Astrocyte (in vitro differentiated cells and primary cell): ENCODE measurements at regions not wholly inside any gene's neighbourhood (a gene's known extent, or its start where the extent isn't known, plus 50 kb on each side); places are given as distances from the start of the nearest gene placed in this dataset.
"Not testable (repeated sequence)": the region's sequence is repeated elsewhere in the genome, so short reads cannot be mapped to it uniquely, and the experiment has no call there.

Experiments used
- DNase-seq: peaks from one replicate; pipeline ENCODE4 v3.0.0-alpha.2; 2010; ENCODE audit warnings: low read depth
- FAIRE-seq: peaks from 2 replicates; lab custom pipeline; 2011; peaks lifted over from hg19 to GRCh38; lab: Jason Lieb, UNC
- H2AFZ ChIP-seq: 2 replicates; pipeline ENCODE4 v1.6.0; 2012; ENCODE audit warnings: low read depth, low read length, inconsistent platforms
- H3K27ac ChIP-seq: 2 replicates; pipeline ENCODE4 v1.5.1; 2011; ENCODE audit warnings: low read depth, low read length, inconsistent platforms
- H3K27me3 ChIP-seq: 2 replicates; pipeline ENCODE4 v1.6.0; 2011; ENCODE audit warnings: low read length, inconsistent platforms; ENCODE audit not compliant: insufficient read depth
- H3K36me3 ChIP-seq: 2 replicates; pipeline ENCODE4 v1.5.1; 2011; ENCODE audit warnings: low read length, inconsistent platforms; ENCODE audit not compliant: insufficient read depth
- H3K4me1 ChIP-seq: 2 replicates; pipeline ENCODE4 v1.5.1; 2011; ENCODE audit warnings: low read length, inconsistent platforms; ENCODE audit not compliant: insufficient read depth
- H3K4me2 ChIP-seq: 2 replicates; pipeline ENCODE4 v1.6.0; 2012; ENCODE audit warnings: low read length, inconsistent platforms
- H3K4me3 ChIP-seq: 2 replicates; pipeline ENCODE4 v1.5.1; 2011; ENCODE audit warnings: low read depth, mild to moderate bottlenecking, low read length, inconsistent platforms; ENCODE audit not compliant: insufficient read depth
- H3K79me2 ChIP-seq: 2 replicates; pipeline ENCODE4 v1.6.0; 2012; ENCODE audit warnings: mild to moderate bottlenecking, low read length, inconsistent platforms; ENCODE audit not compliant: insufficient read depth
- H3K9ac ChIP-seq: 2 replicates; pipeline ENCODE4 v1.6.0; 2012; ENCODE audit warnings: mild to moderate bottlenecking, low read length, inconsistent platforms
- H3K9me3 ChIP-seq: 2 replicates; pipeline ENCODE4 v1.5.1; 2012; ENCODE audit warnings: low read depth, mild to moderate bottlenecking, low read length, inconsistent platforms; ENCODE audit not compliant: insufficient read depth
- H4K20me1 ChIP-seq: 2 replicates; pipeline ENCODE4 v1.6.0; 2012; ENCODE audit warnings: low read length, inconsistent platforms; ENCODE audit not compliant: insufficient read depth
- H3K27ac Mint-ChIP-seq: one replicate; pipeline ENCODE4 v1.8.0; 2021; ENCODE audit warnings: mild to moderate bottlenecking, mixed read lengths; ENCODE audit not compliant: unreplicated experiment
- H3K27me3 Mint-ChIP-seq: one replicate; pipeline ENCODE4 v1.8.0; 2021; ENCODE audit warnings: low read depth, mixed read lengths; ENCODE audit not compliant: unreplicated experiment
- H3K36me3 Mint-ChIP-seq: one replicate; pipeline ENCODE4 v1.8.0; 2021; ENCODE audit warnings: low read depth, mixed read lengths; ENCODE audit not compliant: unreplicated experiment
- H3K4me1 Mint-ChIP-seq: one replicate; pipeline ENCODE4 v1.8.0; 2021; ENCODE audit warnings: low read depth, mixed read lengths; ENCODE audit not compliant: unreplicated experiment
- H3K4me3 Mint-ChIP-seq: one replicate; pipeline ENCODE4 v1.8.0; 2021; ENCODE audit warnings: mild to moderate bottlenecking, moderate library complexity, mixed read lengths; ENCODE audit not compliant: unreplicated experiment
- H3K9me3 Mint-ChIP-seq: one replicate; pipeline ENCODE4 v1.8.0; 2021; ENCODE audit warnings: mild to moderate bottlenecking, mixed read lengths; ENCODE audit not compliant: unreplicated experiment
- CTCF ChIP-seq: IDR thresholded peaks from 2 replicates; pipeline ENCODE4 v1.5.1; 2011; ENCODE audit warnings: low read depth, mild to moderate bottlenecking, inconsistent platforms, low read length, moderate library complexity; ENCODE audit not compliant: insufficient read depth
- EZH2 ChIP-seq: IDR thresholded peaks from 2 replicates; pipeline ENCODE4 v1.6.1; 2012; ENCODE audit warnings: mild to moderate bottlenecking, low read length, inconsistent platforms; ENCODE audit not compliant: insufficient read depth

GRCh38 chr2:105537920-105538319 lies 139.1 kb upstream of the FHL2 start:
- H3K9me3 Mint-ChIP-seq = no peaks in the 10 kb centered on the region
- Histone ChIP-seq H3K27me3 (peaks cover 20% of the 10 kb centered on the region), H4K20me1 (no peaks in the 10 kb centered on the region), H3K27ac (no peak overlapping the region), H3K4me3 (no peak overlapping the region), H3K36me3 (no peaks in the 10 kb centered on the region), H3K79me2 (no peaks in the 10 kb centered on the region), H2AFZ (no peak overlapping the region), H3K4me1 (no peaks in the 10 kb centered on the region), H3K4me2 (no peak overlapping the region), H3K9ac (no peak overlapping the region), H3K9me3 (no peaks in the 10 kb centered on the region)
- no peak overlapping the region for H3K27ac Mint-ChIP-seq
- no peak overlapping the region for H3K4me3 Mint-ChIP-seq
- FAIRE-seq = no peak
- peaks cover 3% of the 10 kb centered on the region for H3K36me3 Mint-ChIP-seq
- no peak for DNase-seq
- TF ChIP-seq EZH2 (no peak), CTCF (no peak)
- H3K4me1 Mint-ChIP-seq = peaks cover 22% of the 10 kb centered on the region
- peaks cover 18% of the 10 kb centered on the region for H3K27me3 Mint-ChIP-seq

DNA sequence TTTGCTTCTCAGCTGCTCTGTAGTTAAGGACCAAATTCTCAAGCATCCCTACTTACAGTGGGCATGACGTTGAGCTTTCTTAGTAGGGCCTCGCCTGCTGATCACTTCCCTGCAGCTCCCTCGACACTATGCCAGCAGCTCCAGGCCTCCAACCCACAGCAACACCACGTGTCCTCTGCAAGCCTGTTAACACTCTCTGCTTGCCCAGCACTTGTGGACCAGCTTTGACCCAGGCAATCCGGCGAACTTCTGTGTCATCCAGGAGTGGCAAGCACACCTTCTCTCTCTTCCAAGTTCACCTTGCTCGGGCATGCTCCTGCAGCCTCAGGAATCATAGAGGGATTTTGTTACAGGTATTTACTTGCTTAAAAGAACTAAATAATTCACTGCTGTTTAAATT lies 138.6 kb upstream of the FHL2 start:
- no peak overlapping the region for H3K27ac Mint-ChIP-seq
- H3K9me3 Mint-ChIP-seq = no peaks in the 10 kb centered on the region
- no peak overlapping the region for H3K4me2 ChIP-seq
- FAIRE-seq (no peak), DNase-seq (no peak)
- H3K27ac ChIP-seq = no peak overlapping the region
- no peak overlapping the region for H3K9ac ChIP-seq
- no peaks in the 10 kb centered on the region for H3K9me3 ChIP-seq
- peaks cover 18% of the 10 kb centered on the region for H3K27me3 Mint-ChIP-seq
- peaks cover 22% of the 10 kb centered on the region for H3K4me1 Mint-ChIP-seq
- no peaks in the 10 kb centered on the region for H4K20me1 ChIP-seq
- no peaks in the 10 kb centered on the region for H3K79me2 ChIP-seq
- no peaks in the 10 kb centered on the region for H3K36me3 ChIP-seq
- no peak for TF ChIP-seq CTCF
- TF ChIP-seq EZH2 = no peak
- peaks cover 20% of the 10 kb centered on the region for H3K27me3 ChIP-seq
- no peak overlapping the region for H2AFZ ChIP-seq
- H3K4me1 ChIP-seq = no peaks in the 10 kb centered on the region
- H3K36me3 Mint-ChIP-seq = peaks cover 3% of the 10 kb centered on the region
- H3K4me3 Mint-ChIP-seq = no peak overlapping the region
- H3K4me3 ChIP-seq = no peak overlapping the region

GRCh38 chr2:105536175-105536574 lies 137.3 kb upstream of the FHL2 start:
- H3K27ac Mint-ChIP-seq = no peak overlapping the region
- Histone ChIP-seq H3K79me2 (no peaks in the 10 kb centered on the region), H3K27me3 (peaks cover 20% of the 10 kb centered on the region), H3K9me3 (no peaks in the 10 kb centered on the region), H3K4me3 (no peak overlapping the region), H3K4me2 (no peak overlapping the region), H3K36me3 (no peaks in the 10 kb centered on the region), H3K27ac (no peak overlapping the region), H2AFZ (no peak overlapping the region), H4K20me1 (no peaks in the 10 kb centered on the region), H3K4me1 (no peaks in the 10 kb centered on the region), H3K9ac (no peak overlapping the region)
- FAIRE-seq (no peak), DNase-seq (no peak)
- no peak overlapping the region for H3K4me3 Mint-ChIP-seq
- H3K4me1 Mint-ChIP-seq = peaks cover 12% of the 10 kb centered on the region
- H3K9me3 Mint-ChIP-seq = no peaks in the 10 kb centered on the region
- H3K36me3 Mint-ChIP-seq = no peaks in the 10 kb centered on the region
- H3K27me3 Mint-ChIP-seq = peaks cover 23% of the 10 kb centered on the region
- no peak for TF ChIP-seq EZH2
- TF ChIP-seq CTCF = no peak

- H3K27ac Mint-ChIP-seq, H3K4me3 Mint-ChIP-seq, H3K4me2 ChIP-seq, H3K79me2 ChIP-seq, H3K4me3 ChIP-seq, H3K9me3 Mint-ChIP-seq, H4K20me1 ChIP-seq, H3K36me3 Mint-ChIP-seq, H3K4me1 Mint-ChIP-seq, H3K36me3 ChIP-seq, H3K9me3 ChIP-seq, H3K27me3 Mint-ChIP-seq, H3K4me1 ChIP-seq, FAIRE-seq, H3K27me3 ChIP-seq, H3K27ac ChIP-seq, H3K9ac ChIP-seq, DNase-seq, H2AFZ ChIP-seq: not testable (repeated sequence)
Measured at GRCh38 chr2:105529258-105529657, 130.4 kb upstream of the FHL2 start.
